H1 (cell line): ENCODE measurements at regions not wholly inside any gene's neighbourhood (a gene's known extent, or its start where the extent isn't known, plus 50 kb on each side); places are given as distances from the start of the nearest gene placed in this dataset.

Experiments used
- CTCF ChIA-PET: fragments of 300-600 bp; sonication (Branson Sonifier 250); formaldehyde crosslinking; loops from one replicate; lab custom pipeline; 2021; ENCODE audit not compliant: partially characterized antibody; lab: Charles Lee
- POLR2A ChIA-PET: fragments of 300-600 bp; sonication (Branson Sonifier 250); formaldehyde crosslinking; loops from one replicate; lab custom pipeline; 2021; ENCODE audit warnings: inconsistent platforms; ENCODE audit not compliant: partially characterized antibody; lab: Charles Lee
- DNase-seq, 2 experiments: peaks; one replicate each; pipeline versions ENCODE4 v3.0.0 to v3.0.0-alpha.2; 2010 to 2022; ENCODE audit warnings: low spot score in 2 of 2, low read depth in 1 of 2, mixed read lengths in 1 of 2
- FAIRE-seq: peaks from 2 replicates; lab custom pipeline; 2011; peaks lifted over from hg19 to GRCh38; lab: Jason Lieb, UNC
- H2AFZ ChIP-seq: 2 replicates; pipeline ENCODE4 v1.8.1; 2012; ENCODE audit warnings: low read length, inconsistent platforms
- H2AK5ac ChIP-seq: 2 replicates; pipeline ENCODE4 v1.6.1; 2013; ENCODE audit warnings: low read depth, low read length
- H2BK120ac ChIP-seq: replicated peaks from 2 replicates; pipeline ENCODE3; 2013; ENCODE audit warnings: low read depth, low read length, inconsistent platforms
- H2BK12ac ChIP-seq: 2 replicates; pipeline ENCODE4 v1.6.1; 2013; ENCODE audit warnings: low read depth, low read length
- H2BK15ac ChIP-seq: 2 replicates; pipeline ENCODE4 v1.6.1; 2013; ENCODE audit warnings: low read length
- H2BK20ac ChIP-seq: 2 replicates; pipeline ENCODE4 v1.6.1; 2013; ENCODE audit warnings: low read length
- H2BK5ac ChIP-seq: 2 replicates; pipeline ENCODE4 v1.6.1; 2013; ENCODE audit warnings: low read depth, low read length
- H3K14ac ChIP-seq: 2 replicates; pipeline ENCODE4 v1.6.1; 2013; ENCODE audit warnings: inconsistent platforms; ENCODE audit not compliant: insufficient read length
- H3K18ac ChIP-seq: 2 replicates; pipeline ENCODE4 v1.6.1; 2013; ENCODE audit warnings: low read length; ENCODE audit errors: extremely low read depth
- H3K23ac ChIP-seq: 2 replicates; pipeline ENCODE4 v1.6.1; 2013; ENCODE audit warnings: inconsistent platforms; ENCODE audit not compliant: insufficient read length
- H3K23me2 ChIP-seq: 2 replicates; pipeline ENCODE4 v1.6.1; 2013; ENCODE audit warnings: low read depth, low read length
- H3K27ac ChIP-seq: 2 replicates; pipeline ENCODE4 v1.6.1; 2011; ENCODE audit warnings: low read depth, low read length, inconsistent platforms
- H3K27me3 ChIP-seq, 4 experiments: replicated peaks in 1 of 4; 1 replicate in 1 of 4; 2 replicates in 3 of 4; pipeline versions ENCODE4 v1.6.1 to v1.8.1; 2011 to 2013; ENCODE audit warnings: low read length in 3 of 4, mild to moderate bottlenecking in 3 of 4, inconsistent platforms in 2 of 4, mixed read lengths in 2 of 4, moderate library complexity in 1 of 4; ENCODE audit not compliant: control insufficient read depth in 3 of 4, insufficient read depth in 3 of 4; ENCODE audit errors: extremely low read depth in 1 of 4
- H3K36me3 ChIP-seq, 4 experiments: 2 replicates each; pipeline versions ENCODE4 v1.6.1 to v1.8.1; 2011 to 2013; ENCODE audit warnings: mild to moderate bottlenecking in 4 of 4, low read length in 3 of 4, moderate library complexity in 2 of 4, control low read depth in 1 of 4, inconsistent platforms in 1 of 4; ENCODE audit not compliant: insufficient read depth in 4 of 4, control insufficient read depth in 2 of 4
- H3K4ac ChIP-seq: replicated peaks from 2 replicates; pipeline ENCODE3; 2013; ENCODE audit warnings: low read length, low read depth, mixed read lengths, inconsistent platforms; ENCODE audit not compliant: insufficient read length
- H3K4me1 ChIP-seq, 4 experiments: replicated peaks in 1 of 4; 1 replicate in 1 of 4; 2 replicates in 3 of 4; pipeline versions ENCODE4 v1.6.1 to v1.8.1; 2011 to 2013; ENCODE audit warnings: low read length in 3 of 4, inconsistent platforms in 2 of 4, mixed read lengths in 1 of 4; ENCODE audit not compliant: insufficient read depth in 4 of 4, control insufficient read depth in 3 of 4
- H3K4me2 ChIP-seq, 2 experiments: 2 replicates each; pipeline versions ENCODE4 v1.6.1 to v1.8.1; 2011 to 2013; ENCODE audit warnings: low read depth in 2 of 2, low read length in 2 of 2, control low read depth in 1 of 2, inconsistent platforms in 1 of 2, mild to moderate bottlenecking in 1 of 2; ENCODE audit not compliant: insufficient read depth in 1 of 2
- H3K4me3 ChIP-seq, 4 experiments: fragments of 200-600, 300-600 bp in 1 of 4; sonication (generic), shearing (Covaris generic), sonication (Bioruptor Twin) in 1 of 4; 2 replicates each; pipeline versions ENCODE4 v1.5.1 to v1.8.1; 2011 to 2016; ENCODE audit warnings: low read length in 4 of 4, low read depth in 3 of 4, control low read depth in 2 of 4, inconsistent platforms in 2 of 4, mild to moderate bottlenecking in 2 of 4, mixed read lengths in 1 of 4, moderate library complexity in 1 of 4; ENCODE audit not compliant: insufficient read depth in 2 of 4; ENCODE audit errors: extremely low read depth in 1 of 4
- H3K56ac ChIP-seq: replicated peaks from 2 replicates; pipeline ENCODE3; 2013; ENCODE audit warnings: low read depth, mild to moderate bottlenecking, mixed read lengths, low read length, inconsistent platforms; ENCODE audit not compliant: insufficient read length
- H3K79me1 ChIP-seq: 2 replicates; pipeline ENCODE4 v1.6.1; 2013; ENCODE audit warnings: low read depth, low read length, control low read depth
- H3K79me2 ChIP-seq, 2 experiments: 2 replicates each; pipeline versions ENCODE4 v1.6.1 to v1.8.1; 2012 to 2013; ENCODE audit warnings: low read length in 2 of 2, mild to moderate bottlenecking in 2 of 2, inconsistent platforms in 1 of 2; ENCODE audit not compliant: insufficient read depth in 2 of 2, control insufficient read depth in 1 of 2
- H3K9ac ChIP-seq, 4 experiments: replicated peaks in 1 of 4; 1 replicate in 1 of 4; 2 replicates in 3 of 4; pipeline versions ENCODE4 v1.6.1 to v1.8.1; 2011 to 2013; ENCODE audit warnings: low read depth in 3 of 4, low read length in 3 of 4, control low read depth in 2 of 4, mild to moderate bottlenecking in 2 of 4, moderate library complexity in 2 of 4, inconsistent platforms in 1 of 4; ENCODE audit errors: extremely low read depth in 1 of 4
- H3K9me3 ChIP-seq, 2 experiments: 2 replicates each; pipeline versions ENCODE4 v1.6.1 to v1.8.1; 2012 to 2013; ENCODE audit warnings: mild to moderate bottlenecking in 2 of 2, moderate library complexity in 2 of 2, control low read depth in 1 of 2, inconsistent platforms in 1 of 2, low read depth in 1 of 2, low read length in 1 of 2, mixed read lengths in 1 of 2; ENCODE audit not compliant: insufficient read depth in 2 of 2
- H4K20me1 ChIP-seq, 2 experiments: replicated peaks in 1 of 2; 2 replicates each; pipeline versions ENCODE3 to v1.8.1; 2011 to 2013; ENCODE audit warnings: inconsistent platforms in 2 of 2, low read length in 2 of 2, mild to moderate bottlenecking in 1 of 2; ENCODE audit not compliant: insufficient read depth in 2 of 2, control insufficient read depth in 1 of 2
- H4K5ac ChIP-seq: 2 replicates; pipeline ENCODE4 v1.6.1; 2013; ENCODE audit warnings: low read length, low read depth, mixed read lengths, inconsistent platforms; ENCODE audit not compliant: insufficient read length
- H4K8ac ChIP-seq: 2 replicates; pipeline ENCODE4 v1.8.0; 2013; ENCODE audit warnings: mild to moderate bottlenecking, moderate library complexity, low read length, inconsistent platforms; ENCODE audit not compliant: insufficient read depth; ENCODE audit errors: extremely low read depth
- H4K91ac ChIP-seq: replicated peaks from 2 replicates; pipeline ENCODE3; 2013; ENCODE audit warnings: low read length, mixed read lengths, inconsistent platforms; ENCODE audit not compliant: insufficient read length
- BRCA1 ChIP-seq: IDR thresholded peaks from 2 replicates; pipeline ENCODE4 v1.6.1; 2012; ENCODE audit warnings: low read depth, low read length, improper control_type of control experiment
- CBX8 ChIP-seq: fragments of 300-800, 300-1000 bp; sonication (generic); IDR thresholded peaks from 2 replicates; pipeline ENCODE4 v1.7.1; 2016; ENCODE audit warnings: low read depth, low read length, borderline replicate concordance
- E2F6 ChIP-seq: IDR thresholded peaks from 2 replicates; pipeline ENCODE4 v1.6.1; 2012; ENCODE audit warnings: inconsistent platforms
- GTF2F1 ChIP-seq: IDR thresholded peaks from 2 replicates; pipeline ENCODE4 v1.6.1; 2012; ENCODE audit warnings: low read depth, low read length, improper control_type of control experiment, borderline replicate concordance
- JUN ChIP-seq: IDR thresholded peaks from 2 replicates; pipeline ENCODE4 v1.6.1; 2011; ENCODE audit warnings: low read depth, mild to moderate bottlenecking, improper control_type of control experiment, low read length
- RNF2 ChIP-seq: fragments of 200-900, 300-1000 bp; sonication (generic); IDR thresholded peaks from 2 replicates; pipeline ENCODE4 v1.7.1; 2016; ENCODE audit warnings: borderline replicate concordance, low read depth, mild to moderate bottlenecking, antibody characterized with exemption, low read length; ENCODE audit not compliant: poor library complexity, severe bottlenecking; ENCODE audit errors: missing control alignments
- SP4 ChIP-seq: IDR thresholded peaks from 2 replicates; pipeline ENCODE4 v1.6.1; 2012; ENCODE audit warnings: low read length, inconsistent platforms
- YY1 ChIP-seq: IDR thresholded peaks from 2 replicates; pipeline ENCODE4 v1.6.1; 2011; ENCODE audit warnings: low read depth, mild to moderate bottlenecking, low read length
- WGBS, 2 experiments: shearing (Covaris generic) in 1 of 2; methylation state at CpG; one replicate each; pipeline versions ENCODE4 v1.1.6 to v1.1.7; 2013 to 2015; ENCODE audit warnings: low lambda C conversion rate in 2 of 2, mixed read lengths in 2 of 2, inconsistent platforms in 1 of 2, low coverage in 1 of 2, missing lambda C conversion rate in 1 of 2; ENCODE audit not compliant: insufficient replicate concordance in 2 of 2, insufficient coverage in 1 of 2, insufficient read length in 1 of 2; ENCODE audit errors: extremely low coverage in 1 of 2, missing lambda C conversion rate in 1 of 2; 5-methylcytosine and 5-hydroxymethylcytosine counted together

DNA sequence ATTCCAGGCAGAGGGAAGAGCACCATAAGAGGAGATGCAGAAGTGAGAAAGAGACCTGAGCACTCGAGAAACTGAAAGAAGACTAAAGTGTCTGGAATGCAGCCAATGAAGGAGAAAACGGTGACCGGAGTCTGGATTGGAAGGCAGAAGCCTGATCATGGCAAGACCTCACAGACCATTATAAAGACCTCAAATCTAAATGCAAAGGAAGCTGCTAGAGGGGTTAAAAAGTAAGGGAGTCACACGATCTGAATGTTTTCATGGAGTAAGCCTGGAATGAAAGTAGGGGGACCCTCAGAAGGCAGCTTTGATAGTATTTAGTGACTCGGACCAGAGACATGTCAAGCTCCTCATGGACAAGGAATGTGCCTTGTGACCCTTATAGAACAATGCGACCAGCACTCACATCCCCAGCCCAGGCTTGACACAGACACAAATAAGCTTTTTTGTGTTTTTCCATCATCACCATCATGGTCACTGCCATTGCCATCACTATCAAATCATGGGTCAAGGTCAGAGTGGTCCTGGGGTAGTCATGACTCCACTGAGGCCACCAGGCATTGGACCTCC lies 183.6 kb downstream of the SEC16B start:
- no peak overlapping the region for H2BK5ac ChIP-seq
- H4K91ac ChIP-seq = no peak overlapping the region
- no peak overlapping the region for H3K4me2 ChIP-seq
- no peaks in the 10 kb centered on the region for H3K79me2 ChIP-seq
- no peaks in the 10 kb centered on the region for H3K27me3 ChIP-seq
- no peak overlapping the region for H2BK15ac ChIP-seq
- H4K8ac ChIP-seq = no peak overlapping the region
- no peak overlapping the region for H3K27ac ChIP-seq
- H3K4ac ChIP-seq = no peak overlapping the region
- H4K5ac ChIP-seq = no peak overlapping the region
- FAIRE-seq (no peak), DNase-seq (no peak)
- ChIA-PET CTCF (interaction anchor here (0.5 to 1.1 kb wide), 6 partner anchors 37 to 724 kb away, joined by 3 to 5 read pairs (median 3); no protein-coding TSS in a partner anchor), POLR2A (interaction anchor here (1.0 kb wide), 1 partner anchor 25 kb away, joined by 3 read pairs; no protein-coding TSS in a partner anchor)
- H2BK12ac ChIP-seq = no peak overlapping the region
- H3K23me2 ChIP-seq = no peaks in the 10 kb centered on the region
- no peak overlapping the region for H3K23ac ChIP-seq
- TF ChIP-seq YY1 (no peak), GTF2F1 (no peak), SP4 (no peak), RNF2 (no peak), CBX8 (no peak), BRCA1 (no peak), E2F6 (no peak), JUN (no peak)
- no peak overlapping the region for H2AFZ ChIP-seq
- H3K4me1 ChIP-seq = no peaks in the 10 kb centered on the region
- no peaks in the 10 kb centered on the region for H3K79me1 ChIP-seq
- H4K20me1 ChIP-seq = no peaks in the 10 kb centered on the region
- no peak overlapping the region for H2BK20ac ChIP-seq
- H3K36me3 ChIP-seq = peaks cover 0 to 2% (median 0%) of the 10 kb centered on the region in 4 experiments; a peak in 1 of 8 replicates
- no peak overlapping the region for H3K56ac ChIP-seq
- 88% methylated on average over 6 of the region's 6 CpGs; no CpG with 5 or more reads in 1 of the 2 experiments for WGBS, 2 experiments
- no peak overlapping the region for H3K4me3 ChIP-seq
- no peak overlapping the region for H3K14ac ChIP-seq
- no peaks in the 10 kb centered on the region for H3K9me3 ChIP-seq
- H2AK5ac ChIP-seq = no peak overlapping the region
- no peak overlapping the region for H3K9ac ChIP-seq
- no peak overlapping the region for H3K18ac ChIP-seq
- H2BK120ac ChIP-seq = no peak overlapping the region
